Adipocyte (in vitro differentiated cells): ENCODE measurements at regions not wholly inside any gene's neighbourhood (a gene's known extent, or its start where the extent isn't known, plus 50 kb on each side); places are given as distances from the start of the nearest gene placed in this dataset.

Source experiments
- DNase-seq: peaks from one replicate; pipeline ENCODE4 v3.0.0-alpha.2; 2015; ENCODE audit warnings: low read depth
- H3K27me3 ChIP-seq: replicated peaks from 2 replicates; pipeline ENCODE4 v1.7.0; 2013; ENCODE audit warnings: mild to moderate bottlenecking, low read length, moderate library complexity; ENCODE audit not compliant: control insufficient read depth, insufficient read depth
- H3K36me3 ChIP-seq: 2 replicates; pipeline ENCODE4 v1.7.0; 2013; ENCODE audit warnings: low read length, mild to moderate bottlenecking, moderate library complexity; ENCODE audit not compliant: control insufficient read depth, insufficient read depth, severe bottlenecking
- H3K4me1 ChIP-seq: 2 replicates; pipeline ENCODE4 v1.7.0; 2013; ENCODE audit warnings: mild to moderate bottlenecking, low read length, moderate library complexity; ENCODE audit not compliant: control insufficient read depth, insufficient read depth
- H3K4me3 ChIP-seq: 2 replicates; pipeline ENCODE4 v1.7.0; 2013; ENCODE audit warnings: mild to moderate bottlenecking, low read length, moderate library complexity
- H3K9ac ChIP-seq: 2 replicates; pipeline ENCODE4 v1.7.0; 2013; ENCODE audit warnings: mild to moderate bottlenecking, low read length, moderate library complexity
- H3K9me3 ChIP-seq: 2 replicates; pipeline ENCODE4 v1.7.0; 2013; ENCODE audit warnings: mild to moderate bottlenecking, low read length, moderate library complexity; ENCODE audit not compliant: control insufficient read depth

DNA sequence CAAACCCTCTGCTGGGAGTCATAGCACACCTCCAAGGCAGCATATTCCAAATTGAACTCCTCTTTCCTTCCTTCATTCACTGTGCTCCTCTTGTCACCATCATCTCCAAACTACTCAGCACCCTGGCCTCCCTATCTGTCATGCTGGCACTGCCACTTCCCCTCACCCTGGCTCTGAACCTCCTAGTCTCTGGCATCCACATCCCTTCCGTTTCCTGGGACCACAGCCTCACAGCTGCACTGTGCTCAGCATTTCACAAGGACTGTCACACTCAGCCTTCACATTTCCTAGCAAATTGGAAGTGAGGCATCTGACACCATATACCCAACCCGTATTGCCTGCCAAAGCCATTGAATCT lies 124.7 kb downstream of the WDR11 start:
- no peak for DNase-seq
- peaks cover 35% of the 10 kb centered on the region for H3K27me3 ChIP-seq

DNA sequence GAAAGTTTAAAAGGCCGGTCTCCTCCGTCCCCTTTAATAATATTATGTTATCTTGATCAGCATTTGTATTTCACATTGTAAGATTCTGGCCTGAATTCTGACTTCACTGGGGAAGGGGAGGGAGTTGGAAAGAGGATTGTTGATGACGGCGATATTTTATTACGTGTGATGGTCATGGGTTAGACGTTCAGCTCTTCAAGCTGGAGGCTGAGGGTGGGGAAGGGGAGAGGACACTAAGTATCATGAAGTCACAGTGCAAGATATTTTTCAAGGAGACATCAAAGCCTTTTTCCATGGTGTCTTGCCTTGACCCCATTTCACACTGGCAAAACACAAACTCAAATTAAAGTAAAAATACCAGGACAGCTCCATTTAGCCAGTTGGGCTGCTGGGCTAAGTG lies 126.7 kb downstream of the WDR11 start:
- H3K4me1 ChIP-seq, result no peaks in the 10 kb centered on the region
- peaks cover 37% of the 10 kb centered on the region for H3K9me3 ChIP-seq
- no peak overlapping the region for H3K4me3 ChIP-seq
- DNase-seq, result no peak
- H3K9ac ChIP-seq, result no peak overlapping the region
- peaks cover 42% of the 10 kb centered on the region for H3K27me3 ChIP-seq
- no peaks in the 10 kb centered on the region for H3K36me3 ChIP-seq

More for the DNA sequence above, 124.7 kb downstream of the WDR11 start:
- H3K4me3 ChIP-seq, result no peak overlapping the region
- H3K9ac ChIP-seq, result no peak overlapping the region
- peaks cover 40% of the 10 kb centered on the region for H3K9me3 ChIP-seq
- H3K4me1 ChIP-seq, result no peaks in the 10 kb centered on the region
- H3K36me3 ChIP-seq, result no peaks in the 10 kb centered on the region

DNA sequence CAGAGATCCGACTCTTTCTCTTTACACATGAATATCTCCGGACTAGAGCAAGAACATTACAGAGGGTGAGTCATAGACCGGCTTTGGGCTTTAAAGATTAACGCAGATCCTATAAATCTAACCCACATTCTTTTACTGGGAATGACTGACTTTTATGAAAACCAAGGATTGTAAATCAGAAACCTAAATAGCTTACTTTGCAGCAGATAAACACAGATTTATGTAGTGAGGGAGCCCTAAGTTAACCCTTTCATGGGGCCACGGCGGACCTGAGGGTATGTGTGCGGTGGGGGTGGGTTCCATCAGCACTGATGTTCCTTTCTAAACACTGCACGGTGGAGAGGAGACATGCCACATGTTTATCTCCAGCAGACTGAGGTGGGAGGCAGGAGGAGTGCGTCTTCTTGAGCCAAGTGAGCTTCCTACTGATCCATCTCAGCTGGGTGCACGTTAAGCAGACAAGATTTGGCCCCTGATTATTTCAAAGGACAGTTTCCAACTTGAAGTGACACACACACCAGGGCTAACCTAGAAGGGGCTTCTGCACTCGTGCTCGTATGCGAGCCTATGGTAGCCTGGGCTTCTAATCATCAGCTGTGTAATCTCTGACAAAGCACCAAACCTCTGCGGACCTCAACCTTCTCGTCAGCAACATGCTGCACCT lies 127.6 kb downstream of the WDR11 start:
- no peak for DNase-seq
- Histone ChIP-seq H3K27me3 (peaks cover 41% of the 10 kb centered on the region), H3K4me1 (no peaks in the 10 kb centered on the region), H3K36me3 (no peaks in the 10 kb centered on the region), H3K9ac (no peak overlapping the region), H3K9me3 (peaks cover 30% of the 10 kb centered on the region), H3K4me3 (no peak overlapping the region)

DNA sequence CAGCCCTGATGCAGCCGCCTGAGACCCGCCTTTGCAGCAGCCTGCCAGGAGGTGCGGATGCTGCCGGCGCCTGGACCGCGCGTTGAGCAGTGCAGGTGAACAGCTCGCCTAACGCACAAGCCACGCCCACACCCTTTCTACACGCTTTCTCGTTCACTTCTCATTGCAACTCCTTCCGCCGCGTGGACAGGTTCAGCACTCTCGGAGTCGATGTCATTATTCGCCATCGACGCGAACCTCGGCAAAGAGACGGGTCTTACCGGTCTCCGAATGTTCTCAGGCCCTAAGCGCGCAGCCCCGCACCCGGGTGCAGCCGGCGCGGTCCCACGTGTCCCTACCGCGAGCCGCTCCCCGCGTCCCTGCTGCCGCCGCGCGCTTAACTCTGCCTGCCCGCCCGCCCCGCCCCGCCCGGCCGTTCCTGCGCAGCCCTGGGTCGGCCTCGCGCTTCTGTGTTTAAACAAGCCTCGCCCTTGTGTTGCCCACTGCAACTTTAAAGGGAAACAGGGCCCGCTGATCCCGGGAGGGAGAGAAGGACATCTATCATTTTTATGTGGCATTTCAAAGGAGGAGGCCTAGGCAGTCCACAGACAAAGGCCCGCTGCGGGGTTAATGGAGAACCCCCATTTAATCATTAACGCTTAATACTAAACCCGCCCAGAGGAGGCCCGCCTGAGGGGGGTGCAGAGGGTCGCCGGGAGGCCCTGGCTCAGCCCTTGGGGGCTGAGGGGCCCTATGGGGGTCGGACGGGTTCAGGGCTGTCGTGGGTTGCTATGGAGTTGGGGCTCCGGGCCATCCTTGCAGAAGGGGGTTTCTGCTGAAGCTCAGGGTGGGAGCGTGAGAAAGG lies 128.5 kb downstream of the WDR11 start:
- peaks cover 38% of the 10 kb centered on the region for H3K27me3 ChIP-seq
- peak overlapping the region; percentile 50 for H3K4me3 ChIP-seq
- H3K9me3 ChIP-seq, result peaks cover 20% of the 10 kb centered on the region
- H3K9ac ChIP-seq, result no peak overlapping the region
- H3K4me1 ChIP-seq, result no peaks in the 10 kb centered on the region
- H3K36me3 ChIP-seq, result no peaks in the 10 kb centered on the region
- DNase-seq, result no peak

DNA sequence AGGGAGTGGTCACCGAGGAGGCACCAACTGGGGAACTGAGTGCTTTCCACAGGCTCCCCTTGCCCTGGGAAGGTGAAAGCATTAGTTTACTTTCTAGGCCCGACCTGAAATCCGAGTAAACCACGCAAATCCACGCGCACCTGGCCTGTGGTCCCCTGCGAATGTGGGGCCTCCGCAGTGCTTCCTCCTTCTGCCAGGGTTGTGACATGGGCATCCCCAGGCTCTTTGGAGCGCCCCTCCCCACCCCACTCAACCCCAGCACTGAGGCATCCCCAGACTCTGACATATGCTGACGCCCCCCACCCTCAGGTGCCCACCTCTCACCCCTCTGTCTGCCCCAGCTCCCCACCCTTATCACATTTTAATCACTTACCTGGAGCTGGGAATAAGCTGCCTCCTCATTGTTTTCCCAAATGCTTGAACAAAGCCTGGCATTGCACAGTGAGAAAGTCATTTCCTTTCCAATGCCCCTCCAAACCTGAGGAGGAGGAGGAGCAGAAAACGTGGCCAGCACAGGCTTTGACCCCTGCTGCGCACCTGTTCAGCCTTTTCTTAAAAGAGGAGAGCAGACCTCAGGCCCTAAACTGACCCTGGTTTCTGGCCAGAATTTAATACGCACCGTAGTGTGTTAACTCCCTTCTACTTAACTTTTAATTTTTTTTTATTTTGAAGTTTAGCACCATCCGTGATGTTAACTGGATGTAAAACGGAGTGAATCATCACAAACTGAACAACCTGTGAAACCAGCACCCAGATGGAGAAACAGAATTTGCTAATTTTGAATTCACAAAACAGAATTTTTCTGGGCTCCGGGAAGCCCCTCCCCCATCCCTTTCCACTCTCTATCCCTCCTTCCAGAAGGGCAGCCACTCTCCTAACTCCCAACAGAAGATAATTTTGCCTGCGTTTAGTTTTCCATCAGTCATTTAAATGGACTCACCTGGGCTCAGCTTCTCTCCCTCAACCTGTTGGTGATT lies 129.4 kb downstream of the WDR11 start:
- Histone ChIP-seq H3K9ac (no peak overlapping the region), H3K27me3 (peaks cover 38% of the 10 kb centered on the region), H3K4me1 (no peaks in the 10 kb centered on the region), H3K9me3 (peaks cover 11% of the 10 kb centered on the region), H3K36me3 (no peaks in the 10 kb centered on the region), H3K4me3 (no peak overlapping the region)
- no peak for DNase-seq

DNA sequence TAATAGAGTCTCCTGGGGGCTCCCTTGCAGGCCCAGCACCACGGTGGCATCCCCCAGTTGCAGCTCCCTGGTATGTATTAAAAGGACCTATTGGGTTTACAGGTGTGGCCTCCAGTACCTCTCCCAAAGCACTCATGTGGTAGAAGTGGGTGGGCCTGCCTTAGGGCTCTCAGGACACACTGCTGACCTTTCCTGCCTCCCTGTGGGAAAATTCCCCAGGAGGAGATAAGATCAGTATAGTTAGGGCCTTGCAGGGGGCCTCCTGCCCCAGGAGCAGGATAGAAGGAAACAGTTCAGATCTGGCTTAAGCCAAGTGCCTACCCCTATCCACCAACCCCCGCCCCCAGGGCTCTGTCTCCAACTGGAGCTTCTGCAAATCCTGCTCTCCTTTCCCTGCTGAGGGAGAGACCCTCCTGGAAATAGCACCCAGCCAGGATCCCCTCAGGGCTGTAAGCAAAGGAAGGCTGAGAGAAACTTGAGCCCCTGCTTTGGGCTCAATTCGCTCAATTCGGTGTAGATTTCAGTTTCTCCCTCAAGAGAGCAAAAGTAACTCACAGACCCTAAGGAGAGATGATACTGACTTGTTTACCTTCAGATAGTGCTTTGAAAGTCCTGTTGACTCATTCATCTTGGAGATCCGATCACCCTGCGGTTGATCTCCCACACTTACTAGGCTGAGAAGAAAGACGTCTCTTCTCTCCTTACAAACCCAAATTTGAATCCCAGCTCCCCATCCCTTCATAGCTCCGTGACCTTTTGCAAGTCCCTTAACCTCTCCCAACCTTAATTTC lies 130.6 kb downstream of the WDR11 start:
- Histone ChIP-seq H3K4me3 (no peak overlapping the region), H3K4me1 (no peaks in the 10 kb centered on the region), H3K9ac (no peak overlapping the region), H3K36me3 (no peaks in the 10 kb centered on the region), H3K9me3 (no peaks in the 10 kb centered on the region), H3K27me3 (peaks cover 38% of the 10 kb centered on the region)
- DNase-seq, result no peak

DNA sequence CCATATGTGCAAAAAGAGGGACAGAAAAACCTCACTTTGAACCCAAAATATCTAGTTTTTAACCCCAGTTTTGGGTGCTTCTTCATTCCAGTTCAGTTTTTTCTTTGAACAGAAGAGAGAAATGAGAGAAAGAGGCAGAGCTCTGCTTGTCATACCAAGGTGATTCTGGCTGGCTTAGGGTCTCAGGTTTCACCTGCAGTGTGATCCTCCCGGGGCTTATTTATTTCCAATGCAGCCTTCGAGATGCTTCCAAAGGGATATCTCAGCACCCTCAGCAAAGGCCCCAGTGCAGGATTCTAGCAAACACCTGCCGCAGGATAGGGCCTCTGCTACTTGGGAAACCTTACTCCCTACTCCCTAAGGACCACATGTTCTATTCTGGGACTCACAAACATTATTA lies 131.3 kb downstream of the WDR11 start:
- Histone ChIP-seq H3K27me3 (peaks cover 37% of the 10 kb centered on the region), H3K9ac (no peak overlapping the region), H3K4me1 (no peaks in the 10 kb centered on the region), H3K4me3 (no peak overlapping the region), H3K36me3 (no peaks in the 10 kb centered on the region), H3K9me3 (no peaks in the 10 kb centered on the region)
- DNase-seq, result no peak

DNA sequence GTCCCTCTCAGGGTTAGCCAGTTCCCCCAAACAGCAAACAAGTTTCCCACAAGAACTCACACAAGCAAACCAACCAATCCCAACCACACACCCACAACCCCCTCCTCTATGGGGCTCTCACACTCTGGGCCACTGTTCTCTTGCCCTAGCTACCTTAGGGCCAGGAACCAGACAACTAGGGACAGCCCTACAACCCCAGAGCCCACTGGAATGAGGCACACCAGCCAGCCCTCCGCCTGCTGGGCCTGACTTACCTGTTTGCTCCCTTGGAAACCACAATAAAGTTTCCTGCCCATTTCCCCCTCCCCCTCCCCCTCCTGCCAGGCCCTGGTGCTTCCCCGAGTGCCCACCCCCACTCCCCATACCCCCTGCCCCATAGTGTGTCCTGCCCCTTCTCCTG lies 132.6 kb downstream of the WDR11 start:
- Histone ChIP-seq H3K4me1 (no peaks in the 10 kb centered on the region), H3K9me3 (no peaks in the 10 kb centered on the region)

DNA sequence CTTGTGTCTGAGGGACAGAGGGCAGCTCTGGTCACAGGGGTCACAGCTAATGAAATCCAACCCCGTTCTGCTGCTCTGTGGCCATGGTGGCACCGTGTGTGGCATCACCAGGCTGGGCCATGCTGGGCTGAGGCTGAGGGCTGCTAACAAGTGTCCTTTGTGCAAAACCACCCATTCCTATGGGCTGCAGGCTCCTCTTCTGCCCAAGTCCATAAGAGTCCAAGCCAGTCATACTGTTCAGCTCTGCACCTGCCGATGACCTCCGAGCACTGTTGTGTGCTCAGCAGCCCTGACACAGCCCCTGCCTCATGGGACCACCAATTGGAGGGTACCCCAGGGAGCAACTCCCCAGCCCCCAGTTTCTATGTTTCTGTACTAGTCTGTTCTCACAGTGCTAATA lies 133.1 kb downstream of the WDR11 start:
- Histone ChIP-seq H3K36me3 (no peaks in the 10 kb centered on the region), H3K9ac (no peak overlapping the region), H3K4me1 (no peaks in the 10 kb centered on the region), H3K9me3 (peaks cover 2% of the 10 kb centered on the region), H3K4me3 (no peak overlapping the region), H3K27me3 (peaks cover 20% of the 10 kb centered on the region)
- DNase-seq, result no peak

More for the DNA sequence above, 132.6 kb downstream of the WDR11 start:
- H3K36me3 ChIP-seq, result no peaks in the 10 kb centered on the region
- no peak overlapping the region for H3K4me3 ChIP-seq
- H3K27me3 ChIP-seq, result peaks cover 25% of the 10 kb centered on the region
- H3K9ac ChIP-seq, result no peak overlapping the region
- DNase-seq, result no peak

DNA sequence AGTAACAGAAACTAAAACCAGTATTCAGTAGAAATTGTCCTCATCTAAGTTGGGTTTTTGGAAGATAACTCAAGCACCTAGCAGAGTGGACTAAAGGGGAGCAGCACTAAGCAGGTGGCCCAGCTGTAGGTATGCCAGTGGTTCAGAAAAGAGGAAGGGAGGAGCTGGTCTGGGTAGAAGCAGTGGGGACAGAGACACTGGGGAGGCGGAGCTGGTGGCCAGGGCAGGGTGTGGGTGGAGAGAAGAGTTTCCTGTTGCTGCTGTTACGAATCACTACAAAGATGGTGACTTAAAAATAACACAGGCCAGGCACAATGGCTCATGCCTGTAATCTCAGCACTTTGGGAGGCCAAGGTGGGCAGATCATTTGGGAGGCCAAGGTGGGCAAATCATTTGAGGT lies 136.2 kb downstream of the WDR11 start:
- Histone ChIP-seq H3K4me3 (no peak overlapping the region), H3K27me3 (no peaks in the 10 kb centered on the region), H3K9ac (no peak overlapping the region), H3K36me3 (no peaks in the 10 kb centered on the region), H3K4me1 (no peaks in the 10 kb centered on the region), H3K9me3 (peaks cover 18% of the 10 kb centered on the region)
- no peak for DNase-seq
